ENCODE measurements at regions not wholly inside any gene's neighbourhood (a gene's known extent, or its start where the extent isn't known, plus 50 kb on each side); places are given as distances from the start of the nearest gene placed in this dataset.
"Not testable (repeated sequence)": the region's sequence is repeated elsewhere in the genome, so short reads cannot be mapped to it uniquely, and the experiment has no call there.

DNA sequence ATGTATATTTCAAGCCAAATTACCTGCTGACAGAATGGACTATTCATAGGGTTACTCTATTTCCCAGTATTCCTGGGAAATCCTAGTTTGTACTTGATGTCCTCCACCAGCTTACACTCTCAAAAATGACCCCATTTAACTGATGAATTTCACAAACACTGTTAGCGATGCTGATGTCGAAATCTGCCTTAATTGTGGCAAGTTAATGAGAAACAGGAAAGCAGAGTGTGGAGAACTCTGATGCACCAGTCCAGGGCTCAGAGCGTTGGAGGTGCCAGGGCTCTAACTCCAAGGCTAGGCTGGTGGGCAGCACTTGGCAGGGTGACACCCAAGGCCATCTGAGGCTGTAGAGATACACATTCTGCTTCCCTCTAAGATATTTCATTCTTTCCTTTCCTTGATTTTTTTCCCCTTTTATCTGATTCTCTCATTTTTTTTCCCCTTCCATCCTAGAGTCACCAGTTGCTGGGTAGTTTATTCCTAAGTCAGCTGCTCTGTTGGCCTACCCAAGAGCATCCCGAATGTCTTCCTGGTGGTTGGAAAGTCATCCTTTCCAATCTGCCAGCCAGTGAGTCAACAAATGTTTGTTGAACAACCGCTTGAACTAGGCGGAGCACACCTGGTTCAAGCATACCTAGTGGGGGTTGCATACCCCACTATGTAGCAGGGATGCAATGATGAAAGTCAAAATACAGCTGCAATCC lies 525.0 kb upstream of the NRP1 start:
- no peak for DNase-seq

DNA sequence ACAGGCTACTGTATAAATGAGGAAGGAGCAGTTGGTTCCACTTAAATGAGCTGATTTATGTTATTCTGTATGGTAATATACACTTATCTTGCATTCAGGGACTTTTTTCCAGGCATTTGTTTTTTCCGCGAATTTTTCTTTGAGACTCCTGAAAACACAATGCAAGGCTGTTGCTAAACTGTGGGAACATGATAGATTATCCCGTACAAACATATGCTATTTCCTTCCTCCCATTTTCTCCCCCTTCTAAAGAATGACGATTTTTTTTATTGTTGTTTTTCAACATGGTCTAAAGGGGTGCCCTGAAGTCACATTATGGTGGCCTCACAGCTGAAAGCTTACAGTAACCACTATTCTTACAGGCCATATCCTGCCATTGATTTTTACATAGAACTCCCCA lies 523.9 kb upstream of the NRP1 start:
- DNase-seq = no peak

DNA sequence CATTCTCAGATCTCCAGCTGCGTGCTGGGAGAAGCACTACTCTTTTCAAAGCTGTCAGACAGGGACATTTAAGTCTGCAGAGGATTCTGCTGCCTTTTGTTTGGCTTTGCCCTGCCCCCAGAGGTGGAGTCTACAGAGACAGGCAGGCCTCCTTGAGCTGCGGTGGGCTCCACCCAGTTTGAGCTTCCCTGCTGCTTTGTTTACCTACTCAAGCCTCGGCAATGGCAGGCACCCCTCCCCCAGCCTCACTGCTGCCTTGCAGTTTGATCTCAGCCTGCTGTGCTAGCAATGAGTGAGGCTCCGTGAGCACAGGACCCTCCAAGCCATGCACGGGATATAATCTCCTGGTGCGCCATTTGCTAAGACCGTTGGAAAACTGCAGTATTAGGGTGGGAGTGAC lies 518.8 kb upstream of the NRP1 start:
- not testable (repeated sequence) for DNase-seq

DNA sequence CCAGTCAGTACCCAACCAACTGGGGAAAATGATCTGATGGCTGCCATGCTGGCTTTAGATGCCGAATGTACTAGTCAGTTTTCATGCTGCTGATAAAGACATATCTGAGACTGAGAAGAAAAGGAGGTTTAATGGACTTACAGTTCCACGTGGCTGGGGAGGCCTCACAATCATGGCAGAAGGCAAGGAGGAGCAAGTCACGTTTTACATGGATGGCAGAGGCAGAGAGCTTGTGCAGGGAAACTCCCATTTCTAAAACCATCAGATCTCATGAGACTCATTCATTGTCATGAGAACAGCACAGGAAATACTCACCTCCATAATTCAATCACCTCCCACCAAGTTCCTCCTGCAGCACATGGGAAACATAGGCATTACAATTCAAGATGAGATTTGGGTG lies 508.9 kb upstream of the NRP1 start:
- DNase-seq = no peak

DNA sequence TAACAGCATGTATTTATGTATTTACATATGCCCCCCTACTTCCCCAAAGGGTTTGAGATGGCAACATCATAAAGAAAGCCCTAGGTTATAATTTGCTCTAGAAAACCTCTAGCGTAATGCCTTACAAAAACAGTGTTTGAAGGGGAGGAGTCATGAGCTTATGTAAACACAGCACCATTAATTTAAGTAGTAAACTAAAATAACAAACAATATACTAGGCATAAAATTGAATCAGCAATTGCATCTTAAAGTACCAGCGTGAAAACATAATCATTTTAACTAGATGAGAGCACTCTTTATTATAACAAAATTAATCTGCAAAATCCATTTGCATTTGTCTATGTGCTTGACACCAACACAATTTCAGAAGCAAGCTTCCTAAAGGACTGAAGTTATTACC lies 507.2 kb upstream of the NRP1 start:
- no peak for DNase-seq

DNA sequence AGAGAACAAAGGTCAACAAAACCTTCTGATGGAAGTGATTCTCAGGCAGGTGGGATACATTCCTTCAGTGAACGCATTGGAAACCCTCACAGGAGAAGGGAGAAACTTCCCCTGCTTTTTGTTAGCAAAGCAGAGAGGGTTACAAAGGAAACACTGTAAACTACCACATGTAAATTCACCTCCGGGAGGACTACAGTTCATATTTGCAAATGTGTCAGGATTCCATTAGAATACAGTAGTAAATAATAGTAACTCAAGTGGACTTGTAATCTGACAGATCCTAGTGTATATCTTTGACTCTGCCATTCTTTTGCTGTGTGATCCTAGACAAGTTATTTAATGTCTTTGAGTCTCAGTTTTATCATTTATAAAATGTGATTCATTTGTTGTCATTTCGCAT lies 504.3 kb upstream of the NRP1 start:
- no peak for DNase-seq

DNA sequence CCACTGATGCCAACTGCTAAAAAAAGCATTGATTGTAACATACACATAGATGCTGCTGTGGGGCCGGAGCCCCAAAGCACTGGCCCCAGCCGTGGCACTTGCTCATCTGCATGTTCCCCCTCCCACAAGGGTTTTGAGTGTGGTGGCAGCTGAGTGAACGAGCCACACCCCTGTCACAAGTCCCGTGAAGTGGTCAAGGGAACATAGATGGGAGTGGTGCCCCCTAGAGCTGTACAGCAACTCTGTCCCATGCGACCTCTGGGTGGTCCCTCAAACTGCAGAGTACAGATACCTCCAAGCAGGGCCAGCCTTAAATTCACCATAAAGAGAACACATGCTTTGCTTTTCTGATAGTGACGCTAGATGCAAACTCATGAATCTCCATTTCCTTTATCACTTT lies 503.3 kb upstream of the NRP1 start:
- no peak for DNase-seq

DNA sequence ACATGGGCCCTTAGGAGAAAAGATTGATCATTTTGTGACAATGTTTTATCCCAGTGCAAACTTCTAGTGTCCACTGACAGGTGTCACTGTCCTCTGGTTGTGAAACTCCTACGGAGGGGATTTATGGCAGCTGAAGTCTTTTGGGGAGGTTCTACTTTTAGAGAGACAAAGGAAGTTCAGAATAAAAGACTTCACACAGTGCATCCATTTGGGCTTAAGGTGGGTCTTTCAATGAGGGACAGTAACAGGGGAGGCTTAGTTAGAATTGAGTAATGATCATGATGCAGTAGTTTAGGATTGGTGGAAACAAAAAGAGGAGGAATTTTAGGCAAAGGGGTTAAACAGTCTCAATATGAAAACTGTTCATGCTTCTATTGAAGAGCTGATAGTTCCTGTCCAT lies 501.1 kb upstream of the NRP1 start:
- no peak for DNase-seq

DNA sequence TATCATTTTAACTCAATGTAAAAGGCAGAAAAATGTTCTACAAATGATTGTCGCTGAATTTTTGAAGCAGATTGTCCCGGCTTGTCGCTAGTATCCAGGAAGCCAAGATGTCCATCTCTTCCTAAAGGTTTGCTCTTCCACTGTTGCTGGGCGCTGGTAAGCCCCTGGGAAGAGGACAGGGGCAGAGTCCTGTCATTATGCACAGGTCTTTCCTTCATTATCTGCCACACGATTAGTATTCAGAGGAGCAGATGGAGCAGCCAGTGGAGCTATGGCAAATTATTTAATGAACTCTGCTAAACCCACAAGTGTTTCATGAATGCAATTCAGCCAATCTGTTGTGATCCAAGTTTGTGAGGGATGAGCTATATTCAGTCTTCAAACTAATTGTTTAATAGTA lies 499.1 kb upstream of the NRP1 start:
- DNase-seq = no peak

DNA sequence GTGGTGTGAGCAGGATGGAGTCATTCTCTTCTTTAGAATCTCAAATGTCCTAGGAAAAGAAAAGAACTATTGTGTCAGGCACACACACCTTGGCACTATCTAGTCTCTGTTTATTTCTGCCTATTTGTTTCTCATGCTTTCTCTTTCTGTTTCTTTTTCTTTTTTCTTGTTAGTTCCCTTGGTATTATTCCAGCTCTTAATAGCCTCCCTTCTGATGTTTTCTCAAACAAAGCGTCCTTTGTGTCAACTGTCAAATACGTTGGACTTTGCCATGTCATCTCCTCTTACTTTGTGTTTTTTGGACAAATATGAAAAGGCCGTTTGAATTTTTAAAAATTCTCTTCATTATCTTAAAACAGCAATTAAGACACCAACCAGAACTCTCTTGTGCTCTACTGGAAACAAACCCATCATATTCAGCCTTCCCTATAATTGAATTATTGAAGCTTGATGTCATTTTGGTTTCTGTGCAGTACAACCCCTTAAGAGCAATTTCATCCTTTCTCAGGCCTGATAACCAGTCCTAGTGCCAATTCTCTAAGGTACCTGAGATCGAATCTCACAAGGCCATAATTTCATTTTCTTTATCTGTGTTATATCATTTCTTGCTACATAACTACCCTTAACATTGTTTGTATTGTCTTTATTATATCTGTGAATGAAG lies 497.8 kb upstream of the NRP1 start:
- no peak for DNase-seq

DNA sequence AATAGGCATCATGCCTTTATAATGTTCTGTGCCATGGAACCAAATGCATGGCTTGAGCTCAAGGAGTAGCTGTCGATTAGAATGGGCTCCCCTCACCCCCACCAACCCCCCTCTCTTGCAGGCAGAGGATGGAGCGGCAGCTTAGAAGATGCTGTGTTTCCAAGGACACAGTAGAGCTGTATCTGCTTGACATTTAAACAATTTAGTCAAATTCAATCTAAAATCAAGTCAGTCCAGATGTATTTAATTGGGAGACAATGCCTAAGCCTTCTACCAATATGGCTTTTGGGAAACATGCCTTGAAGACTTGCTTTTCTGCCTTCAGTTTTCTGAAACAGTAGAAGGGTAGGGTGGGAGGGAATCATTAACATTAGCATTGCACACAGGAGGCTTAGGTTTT lies 497.1 kb upstream of the NRP1 start:
- no peak for DNase-seq

DNA sequence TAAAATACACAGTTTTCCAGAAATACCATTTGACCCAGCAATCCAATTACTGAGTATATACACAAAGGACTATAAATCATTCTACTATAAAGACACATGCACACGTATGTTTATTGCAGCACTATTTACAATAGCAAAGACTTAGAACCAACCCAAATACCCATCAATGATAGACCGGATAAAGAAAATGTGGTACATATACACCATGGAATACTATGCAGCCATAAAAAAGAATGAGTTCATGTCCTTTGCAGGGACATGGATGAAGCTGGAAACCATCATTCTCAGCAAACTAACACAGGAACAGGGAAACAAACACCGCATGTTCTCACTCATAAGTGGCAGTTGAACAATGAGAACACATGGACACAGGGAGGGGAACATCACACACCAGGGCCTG lies 495.4 kb upstream of the NRP1 start:
- DNase-seq = not testable (repeated sequence)

DNA sequence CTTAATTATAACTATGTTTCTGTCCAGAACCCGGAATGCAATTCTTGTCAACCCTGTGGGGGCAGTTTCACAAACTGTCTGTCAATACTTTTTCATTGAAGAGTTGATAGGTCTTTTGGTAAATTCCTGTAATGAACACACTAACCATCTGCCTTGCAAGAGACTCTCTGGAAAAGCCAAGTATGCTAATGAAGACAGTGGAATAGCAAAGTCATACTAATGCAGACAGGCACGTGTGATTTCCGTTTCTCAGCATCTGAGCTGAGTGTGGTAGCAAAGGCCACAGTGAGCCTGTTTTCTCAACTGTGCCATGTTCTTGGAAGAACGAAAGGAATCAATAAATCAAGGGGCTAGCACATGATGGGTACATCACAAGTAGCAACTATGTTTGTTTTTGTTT lies 494.1 kb upstream of the NRP1 start:
- no peak for DNase-seq

DNA sequence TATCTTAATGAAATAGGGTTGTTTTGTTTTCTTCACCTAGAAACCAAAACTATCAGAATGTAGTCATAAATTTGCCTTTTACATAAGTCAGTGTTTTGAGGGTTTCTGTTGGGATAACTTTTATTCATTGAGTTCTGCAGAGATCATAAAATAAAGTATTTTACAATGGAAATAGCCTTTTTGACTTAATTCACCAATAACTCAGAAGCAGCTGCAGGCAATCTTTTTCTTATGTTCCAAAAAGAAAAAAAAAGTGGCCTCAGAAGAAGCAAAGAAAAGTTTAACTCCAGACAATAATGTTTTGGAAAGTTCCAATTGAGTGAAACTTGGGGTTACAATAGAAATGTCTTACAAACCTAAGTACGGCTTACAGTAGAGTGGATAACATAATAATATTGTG lies 491.7 kb upstream of the NRP1 start:
- no peak for DNase-seq

DNA sequence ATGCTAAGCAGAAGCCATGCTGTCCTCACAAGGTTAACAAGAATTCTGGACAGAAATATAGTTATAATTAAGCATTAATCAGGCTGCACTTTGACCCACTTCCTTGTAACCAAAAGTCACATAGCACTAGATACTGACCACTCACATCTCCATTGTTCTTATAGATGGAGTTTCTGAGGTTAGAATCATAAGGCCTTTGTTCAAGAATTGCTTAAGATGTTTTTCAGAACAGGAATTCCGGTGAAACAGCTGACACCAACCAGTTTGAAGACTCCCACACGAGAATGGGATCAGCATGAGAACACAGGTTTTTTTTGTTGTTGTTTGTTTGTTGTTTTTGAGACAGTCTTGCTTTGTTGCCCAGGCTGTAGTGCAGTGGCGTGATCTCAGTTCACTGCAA lies 488.3 kb upstream of the NRP1 start:
- DNase-seq = no peak

DNA sequence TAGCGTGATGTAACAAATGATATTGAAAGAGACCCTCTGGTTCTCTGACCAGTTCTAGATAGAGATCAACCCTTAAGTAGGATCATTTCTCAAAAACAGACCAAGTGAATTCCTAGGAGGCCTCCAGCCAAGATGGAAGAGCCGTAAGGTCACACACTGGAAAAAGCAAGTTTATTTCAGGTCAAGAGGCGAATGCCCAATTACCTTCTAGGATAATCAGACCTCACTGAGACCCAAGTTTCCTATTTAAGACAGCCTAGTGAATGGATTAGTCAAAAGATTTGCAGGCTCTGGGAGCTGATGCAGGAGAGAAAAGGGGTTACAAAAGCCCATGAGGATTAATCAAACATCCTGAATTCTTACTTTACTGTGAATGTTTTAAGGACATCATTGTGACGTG lies 486.1 kb upstream of the NRP1 start:
- DNase-seq = no peak

DNA sequence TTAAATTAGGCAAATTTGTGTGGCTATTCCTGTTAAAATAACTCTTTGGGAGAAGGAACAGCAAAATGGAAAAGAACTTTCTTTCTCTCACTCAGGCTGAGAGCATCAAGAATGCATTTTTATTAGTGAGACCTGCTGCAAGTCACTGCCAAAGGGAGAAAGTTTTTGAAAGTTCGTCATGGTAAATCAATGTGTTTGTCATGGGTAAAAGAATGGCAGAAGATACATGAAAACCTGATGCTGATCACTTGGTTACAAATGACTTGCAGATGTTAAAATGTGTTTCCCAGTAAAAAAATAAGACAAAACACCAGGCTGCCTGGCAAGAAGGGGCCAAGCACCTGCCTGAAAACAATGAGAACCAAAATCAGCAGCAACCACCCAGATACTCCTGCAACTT lies 484.7 kb upstream of the NRP1 start:
- DNase-seq = no peak

DNA sequence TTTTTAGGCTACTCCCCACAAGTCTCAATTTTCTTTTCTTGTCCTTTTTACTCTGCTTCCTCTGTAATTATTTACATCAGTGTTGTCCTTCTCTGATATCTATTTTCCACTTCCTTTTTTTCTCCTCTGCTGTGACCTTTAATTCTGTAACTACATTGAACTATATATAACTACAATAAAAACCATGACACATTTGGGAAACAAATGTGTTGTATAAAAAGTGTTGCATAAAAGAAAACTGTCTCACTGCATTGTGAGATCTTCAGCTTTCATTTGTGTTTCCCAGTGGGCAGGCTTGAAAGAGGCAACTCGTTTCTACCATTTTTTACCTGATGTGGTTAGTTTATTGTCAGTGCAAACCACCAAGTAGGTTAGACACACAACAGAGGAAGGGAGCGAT lies 483.9 kb upstream of the NRP1 start:
- DNase-seq = no peak

DNA sequence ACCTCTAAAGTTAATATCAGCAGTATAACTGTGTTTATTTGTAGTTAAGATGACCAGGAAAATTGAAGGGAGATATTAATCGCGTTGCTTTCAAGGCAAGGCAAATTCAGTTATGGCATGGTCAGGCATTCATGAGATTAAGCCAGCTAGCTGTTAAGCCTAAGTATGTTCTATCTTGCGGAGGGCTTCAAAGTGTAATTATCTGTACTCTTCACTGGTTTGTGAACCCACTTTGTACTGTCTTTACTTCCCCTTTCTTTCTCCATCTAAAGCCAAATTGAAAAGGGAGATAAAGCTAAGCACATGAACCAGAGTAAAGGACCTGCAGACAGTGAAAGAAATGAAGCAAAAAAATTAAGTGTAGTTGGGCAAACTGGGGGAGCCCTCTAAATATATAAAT lies 483.1 kb upstream of the NRP1 start:
- no peak for DNase-seq

DNA sequence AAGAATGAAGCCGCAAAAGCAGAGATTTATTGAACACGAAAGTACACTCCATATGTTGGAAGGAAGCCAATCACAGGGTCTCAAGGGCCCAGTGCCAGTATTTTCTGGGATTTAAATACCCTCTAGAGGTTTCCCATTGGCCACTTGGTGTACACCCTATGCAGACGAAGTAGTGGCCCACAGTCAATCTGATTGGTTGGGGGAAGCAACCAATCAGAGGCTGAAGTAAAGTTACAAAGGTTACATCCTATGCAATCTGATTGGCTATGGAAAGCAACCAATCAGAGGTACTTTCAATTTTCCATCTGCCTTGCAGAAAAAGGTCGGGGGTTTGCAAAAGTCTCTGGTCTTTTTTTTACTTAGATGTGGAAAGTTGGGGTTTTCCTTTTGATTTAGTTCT lies 481.3 kb upstream of the NRP1 start:
- DNase-seq = no peak

DNA sequence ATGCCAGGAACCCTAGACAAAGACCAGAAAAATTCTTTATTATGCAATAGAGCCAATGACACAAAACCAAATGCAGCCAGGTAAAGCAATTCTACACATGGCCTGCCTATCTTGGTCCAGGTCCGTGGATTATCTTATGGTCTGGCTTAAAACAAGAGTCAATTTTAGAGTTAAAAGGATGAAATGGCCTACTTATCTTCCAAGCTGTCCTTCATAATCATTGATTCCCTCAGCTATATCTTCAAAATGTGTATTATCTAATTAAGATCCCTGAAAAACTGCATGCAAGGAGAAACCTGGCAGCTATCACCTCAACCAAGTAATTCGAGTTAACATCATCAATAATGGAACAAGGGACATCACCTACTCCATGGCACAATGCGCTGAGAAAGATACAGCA lies 479.4 kb upstream of the NRP1 start:
- DNase-seq = no peak

DNA sequence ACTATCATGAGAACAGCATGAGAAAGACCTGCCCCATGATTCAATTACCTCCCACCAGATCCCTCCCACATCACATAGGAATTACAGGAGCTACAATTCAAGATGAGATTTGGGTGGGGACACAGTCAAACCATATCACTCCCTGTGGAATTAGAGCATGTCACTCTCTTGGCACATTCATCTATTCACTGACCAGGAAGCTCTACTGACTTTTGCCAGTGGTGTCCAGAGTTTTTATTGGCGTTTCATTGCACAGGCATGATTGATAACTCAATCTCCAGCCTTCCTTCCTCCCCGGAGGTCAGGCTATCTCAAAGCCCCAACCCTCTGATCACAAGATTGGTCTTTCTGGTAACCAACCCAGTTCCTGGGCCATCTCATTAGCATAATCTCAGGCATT lies 478.9 kb upstream of the NRP1 start:
- no peak for DNase-seq

DNA sequence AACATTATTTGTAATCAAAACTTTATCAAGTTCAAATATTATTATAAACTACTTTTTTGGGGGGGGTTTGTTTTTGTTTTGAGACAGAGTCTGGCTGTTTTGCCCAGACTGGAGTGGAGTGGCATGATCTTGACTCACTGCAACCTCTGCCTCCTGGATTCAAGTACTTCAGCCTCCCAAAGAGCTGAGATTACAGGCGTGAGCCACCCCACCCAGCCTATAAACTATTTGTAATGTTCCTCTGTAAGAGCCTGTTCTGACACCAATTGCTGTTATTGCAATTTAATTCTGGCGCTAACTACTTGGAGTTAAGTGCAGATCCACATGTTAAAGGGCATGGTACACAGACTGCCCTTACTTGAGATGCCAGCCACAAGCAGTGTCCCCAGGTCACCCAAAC lies 478.1 kb upstream of the NRP1 start:
- no peak for DNase-seq

DNA sequence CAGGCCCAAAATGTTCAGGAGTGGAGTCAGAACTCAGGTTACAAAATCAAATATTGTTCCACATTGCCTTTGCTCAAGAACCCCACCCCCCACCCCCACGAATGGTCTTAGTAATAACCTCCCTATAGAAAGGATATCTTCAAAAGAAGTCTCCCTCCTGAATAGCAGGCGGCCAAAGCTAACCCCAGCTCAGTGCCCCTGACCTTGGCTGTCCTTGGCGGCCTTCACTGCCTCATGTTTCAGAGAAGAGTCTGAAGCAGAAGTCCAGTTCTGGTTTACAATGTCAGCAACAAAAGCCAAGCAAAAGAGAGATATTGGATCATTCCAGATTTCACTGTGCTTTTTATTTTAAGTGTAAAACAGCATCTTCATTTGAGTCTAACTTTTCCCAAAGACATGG lies 476.5 kb upstream of the NRP1 start:
- DNase-seq = no peak

DNA sequence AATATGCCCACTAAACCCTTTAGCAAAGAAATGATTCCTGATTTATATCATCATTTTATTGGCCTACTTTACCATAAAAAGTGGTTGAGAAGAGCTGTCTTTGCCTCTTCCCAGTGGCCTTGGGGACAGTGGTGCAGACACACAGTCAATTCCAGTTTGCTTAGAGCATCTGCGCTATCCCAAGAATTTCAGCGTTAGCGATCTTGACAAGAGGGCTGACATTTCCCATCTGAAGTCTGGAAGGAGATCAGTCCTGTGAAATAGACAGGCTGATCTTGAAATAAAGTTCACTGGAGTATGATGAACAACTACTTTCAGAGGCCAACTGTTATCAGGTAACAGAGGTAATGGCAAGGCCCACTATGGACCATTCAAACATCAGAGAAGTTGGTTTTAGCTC lies 475.3 kb upstream of the NRP1 start:
- no peak for DNase-seq
